ENCODE measurements at regions not wholly inside any gene's neighbourhood (a gene's known extent, or its start where the extent isn't known, plus 50 kb on each side); places are given as distances from the start of the nearest gene placed in this dataset.
"Not testable (repeated sequence)": the region's sequence is repeated elsewhere in the genome, so short reads cannot be mapped to it uniquely, and the experiment has no call there.

GRCh38 chr17:27373695-27374094 is 79.8 kb downstream of the WSB1 start:
- not testable (repeated sequence) for TF ChIP-seq CTCF, POLR2A (IDR thresholded peaks at IDR 0.05)
